ENCODE measurements at regions not wholly inside any gene's neighbourhood (a gene's known extent, or its start where the extent isn't known, plus 50 kb on each side); places are given as distances from the start of the nearest gene placed in this dataset.

DNA sequence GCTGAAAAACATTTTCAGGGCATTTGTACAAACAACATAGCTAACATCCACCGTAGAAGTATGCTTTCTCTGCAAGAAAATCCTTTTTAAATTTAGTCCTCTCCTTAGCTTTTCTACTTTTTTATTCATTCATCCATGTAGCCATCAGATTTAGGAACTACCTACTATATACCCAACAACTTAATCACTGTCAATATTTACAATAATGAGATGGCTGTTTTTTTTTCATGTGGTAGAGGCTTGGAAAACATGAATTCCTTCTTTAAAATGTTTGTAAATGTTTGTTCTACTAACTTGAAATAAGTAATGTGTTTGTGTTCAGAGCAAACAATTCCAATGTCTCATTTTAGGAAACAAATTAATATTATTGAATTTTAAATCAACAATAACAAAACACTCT lies 78.2 kb upstream of the CAV2 start:
- H3K9me3 Mint-ChIP-seq, result no peaks in the 10 kb centered on the region
- H3K4me3 Mint-ChIP-seq, result no peak overlapping the region
- H3F3A ChIP-seq (replicated peaks; ENCODE audit: low read depth), result no peaks in the 10 kb centered on the region
- no peaks in the 10 kb centered on the region for H3K36me3 Mint-ChIP-seq (ENCODE audit: low read depth)
- H3K79me2 ChIP-seq (replicated peaks; ENCODE audit: insufficient read depth), result no peaks in the 10 kb centered on the region
- H3K27me3 ChIP-seq (ENCODE audit: insufficient read depth), result no peaks in the 10 kb centered on the region
- H3K27ac Mint-ChIP-seq, result no peak overlapping the region
- peaks cover 4% of the 10 kb centered on the region for H3K27me3 Mint-ChIP-seq (ENCODE audit: insufficient read depth, low read depth, poor library complexity)
- no peaks in the 10 kb centered on the region for H3K9me2 ChIP-seq (ENCODE audit: insufficient read depth)
- peaks cover 18% of the 10 kb centered on the region; the same call in 2 of the 3 replicates for H3K4me1 Mint-ChIP-seq
- H2AFZ ChIP-seq, result no peak overlapping the region
- DNase-seq (ENCODE audit: low spot score) (no peak), ATAC-seq (no peak)
- peaks cover 23% of the 10 kb centered on the region for H3K4me1 ChIP-seq (ENCODE audit: insufficient read depth)
- H3K27ac ChIP-seq (ENCODE audit: low read depth), result no peak overlapping the region
- H4K20me1 ChIP-seq (replicated peaks; ENCODE audit: insufficient read depth), result no peaks in the 10 kb centered on the region
- H3K36me3 ChIP-seq (ENCODE audit: insufficient read depth), result no peaks in the 10 kb centered on the region
- TF ChIP-seq EZH2 (IDR thresholded peaks at IDR 0.05; ENCODE audit: low read depth, unreplicated experiment) (no peak), POLR2AphosphoS5 (IDR thresholded peaks at IDR 0.05; ENCODE audit: low read depth) (no peak), STAT1 (IDR thresholded peaks at IDR 0.05; ENCODE audit: unreplicated experiment) (no peak), NANOG (IDR thresholded peaks at IDR 0.05; ENCODE audit: borderline replicate concordance) (no peak), JUNB (IDR thresholded peaks at IDR 0.05; ENCODE audit: unreplicated experiment) (no peak), ZNF114 (CRISPR knock-in tag; IDR thresholded peaks at IDR 0.05) (no peak), CREB1 (CRISPR knock-in tag; IDR thresholded peaks at IDR 0.05; ENCODE audit: low read depth) (no peak), EZH2phosphoT487 (IDR thresholded peaks at IDR 0.05; ENCODE audit: unreplicated experiment) (no peak), ZNF331 (CRISPR knock-in tag; IDR thresholded peaks at IDR 0.05; ENCODE audit: low read depth) (no peak)
- TF ChIP-seq, protein P1, sequence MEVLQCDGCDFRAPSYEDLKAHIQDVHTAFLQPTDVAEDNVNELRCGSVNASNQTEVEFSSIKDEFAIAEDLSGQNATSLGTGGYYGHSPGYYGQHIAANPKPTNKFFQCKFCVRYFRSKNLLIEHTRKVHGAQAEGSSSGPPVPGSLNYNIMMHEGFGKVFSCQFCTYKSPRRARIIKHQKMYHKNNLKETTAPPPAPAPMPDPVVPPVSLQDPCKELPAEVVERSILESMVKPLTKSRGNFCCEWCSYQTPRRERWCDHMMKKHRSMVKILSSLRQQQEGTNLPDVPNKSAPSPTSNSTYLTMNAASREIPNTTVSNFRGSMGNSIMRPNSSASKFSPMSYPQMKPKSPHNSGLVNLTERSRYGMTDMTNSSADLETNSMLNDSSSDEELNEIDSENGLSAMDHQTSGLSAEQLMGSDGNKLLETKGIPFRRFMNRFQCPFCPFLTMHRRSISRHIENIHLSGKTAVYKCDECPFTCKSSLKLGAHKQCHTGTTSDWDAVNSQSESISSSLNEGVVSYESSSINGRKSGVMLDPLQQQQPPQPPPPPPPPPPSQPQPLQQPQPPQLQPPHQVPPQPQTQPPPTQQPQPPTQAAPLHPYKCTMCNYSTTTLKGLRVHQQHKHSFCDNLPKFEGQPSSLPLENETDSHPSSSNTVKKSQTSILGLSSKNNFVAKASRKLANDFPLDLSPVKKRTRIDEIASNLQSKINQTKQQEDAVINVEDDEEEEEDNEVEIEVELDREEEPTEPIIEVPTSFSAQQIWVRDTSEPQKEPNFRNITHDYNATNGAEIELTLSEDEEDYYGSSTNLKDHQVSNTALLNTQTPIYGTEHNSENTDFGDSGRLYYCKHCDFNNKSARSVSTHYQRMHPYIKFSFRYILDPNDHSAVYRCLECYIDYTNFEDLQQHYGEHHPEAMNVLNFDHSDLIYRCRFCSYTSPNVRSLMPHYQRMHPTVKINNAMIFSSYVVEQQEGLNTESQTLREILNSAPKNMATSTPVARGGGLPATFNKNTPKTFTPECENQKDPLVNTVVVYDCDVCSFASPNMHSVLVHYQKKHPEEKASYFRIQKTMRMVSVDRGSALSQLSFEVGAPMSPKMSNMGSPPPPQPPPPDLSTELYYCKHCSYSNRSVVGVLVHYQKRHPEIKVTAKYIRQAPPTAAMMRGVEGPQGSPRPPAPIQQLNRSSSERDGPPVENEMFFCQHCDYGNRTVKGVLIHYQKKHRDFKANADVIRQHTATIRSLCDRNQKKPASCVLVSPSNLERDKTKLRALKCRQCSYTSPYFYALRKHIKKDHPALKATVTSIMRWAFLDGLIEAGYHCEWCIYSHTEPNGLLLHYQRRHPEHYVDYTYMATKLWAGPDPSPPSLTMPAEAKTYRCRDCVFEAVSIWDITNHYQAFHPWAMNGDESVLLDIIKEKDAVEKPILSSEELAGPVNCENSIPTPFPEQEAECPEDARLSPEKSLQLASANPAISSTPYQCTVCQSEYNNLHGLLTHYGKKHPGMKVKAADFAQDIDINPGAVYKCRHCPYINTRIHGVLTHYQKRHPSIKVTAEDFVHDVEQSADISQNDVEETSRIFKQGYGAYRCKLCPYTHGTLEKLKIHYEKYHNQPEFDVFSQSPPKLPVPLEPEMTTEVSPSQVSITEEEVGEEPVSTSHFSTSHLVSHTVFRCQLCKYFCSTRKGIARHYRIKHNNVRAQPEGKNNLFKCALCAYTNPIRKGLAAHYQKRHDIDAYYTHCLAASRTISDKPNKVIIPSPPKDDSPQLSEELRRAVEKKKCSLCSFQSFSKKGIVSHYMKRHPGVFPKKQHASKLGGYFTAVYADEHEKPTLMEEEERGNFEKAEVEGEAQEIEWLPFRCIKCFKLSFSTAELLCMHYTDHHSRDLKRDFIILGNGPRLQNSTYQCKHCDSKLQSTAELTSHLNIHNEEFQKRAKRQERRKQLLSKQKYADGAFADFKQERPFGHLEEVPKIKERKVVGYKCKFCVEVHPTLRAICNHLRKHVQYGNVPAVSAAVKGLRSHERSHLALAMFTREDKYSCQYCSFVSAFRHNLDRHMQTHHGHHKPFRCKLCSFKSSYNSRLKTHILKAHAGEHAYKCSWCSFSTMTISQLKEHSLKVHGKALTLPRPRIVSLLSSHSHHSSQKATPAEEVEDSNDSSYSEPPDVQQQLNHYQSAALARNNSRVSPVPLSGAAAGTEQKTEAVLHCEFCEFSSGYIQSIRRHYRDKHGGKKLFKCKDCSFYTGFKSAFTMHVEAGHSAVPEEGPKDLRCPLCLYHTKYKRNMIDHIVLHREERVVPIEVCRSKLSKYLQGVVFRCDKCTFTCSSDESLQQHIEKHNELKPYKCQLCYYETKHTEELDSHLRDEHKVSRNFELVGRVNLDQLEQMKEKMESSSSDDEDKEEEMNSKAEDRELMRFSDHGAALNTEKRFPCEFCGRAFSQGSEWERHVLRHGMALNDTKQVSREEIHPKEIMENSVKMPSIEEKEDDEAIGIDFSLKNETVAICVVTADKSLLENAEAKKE (CRISPR knock-in tag; IDR thresholded peaks at IDR 0.05), result no peak
- TF ChIP-seq, protein P2, sequence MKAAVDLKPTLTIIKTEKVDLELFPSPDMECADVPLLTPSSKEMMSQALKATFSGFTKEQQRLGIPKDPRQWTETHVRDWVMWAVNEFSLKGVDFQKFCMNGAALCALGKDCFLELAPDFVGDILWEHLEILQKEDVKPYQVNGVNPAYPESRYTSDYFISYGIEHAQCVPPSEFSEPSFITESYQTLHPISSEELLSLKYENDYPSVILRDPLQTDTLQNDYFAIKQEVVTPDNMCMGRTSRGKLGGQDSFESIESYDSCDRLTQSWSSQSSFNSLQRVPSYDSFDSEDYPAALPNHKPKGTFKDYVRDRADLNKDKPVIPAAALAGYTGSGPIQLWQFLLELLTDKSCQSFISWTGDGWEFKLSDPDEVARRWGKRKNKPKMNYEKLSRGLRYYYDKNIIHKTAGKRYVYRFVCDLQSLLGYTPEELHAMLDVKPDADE (IDR thresholded peaks at IDR 0.05), result no peak
- TF ChIP-seq, protein P3, sequence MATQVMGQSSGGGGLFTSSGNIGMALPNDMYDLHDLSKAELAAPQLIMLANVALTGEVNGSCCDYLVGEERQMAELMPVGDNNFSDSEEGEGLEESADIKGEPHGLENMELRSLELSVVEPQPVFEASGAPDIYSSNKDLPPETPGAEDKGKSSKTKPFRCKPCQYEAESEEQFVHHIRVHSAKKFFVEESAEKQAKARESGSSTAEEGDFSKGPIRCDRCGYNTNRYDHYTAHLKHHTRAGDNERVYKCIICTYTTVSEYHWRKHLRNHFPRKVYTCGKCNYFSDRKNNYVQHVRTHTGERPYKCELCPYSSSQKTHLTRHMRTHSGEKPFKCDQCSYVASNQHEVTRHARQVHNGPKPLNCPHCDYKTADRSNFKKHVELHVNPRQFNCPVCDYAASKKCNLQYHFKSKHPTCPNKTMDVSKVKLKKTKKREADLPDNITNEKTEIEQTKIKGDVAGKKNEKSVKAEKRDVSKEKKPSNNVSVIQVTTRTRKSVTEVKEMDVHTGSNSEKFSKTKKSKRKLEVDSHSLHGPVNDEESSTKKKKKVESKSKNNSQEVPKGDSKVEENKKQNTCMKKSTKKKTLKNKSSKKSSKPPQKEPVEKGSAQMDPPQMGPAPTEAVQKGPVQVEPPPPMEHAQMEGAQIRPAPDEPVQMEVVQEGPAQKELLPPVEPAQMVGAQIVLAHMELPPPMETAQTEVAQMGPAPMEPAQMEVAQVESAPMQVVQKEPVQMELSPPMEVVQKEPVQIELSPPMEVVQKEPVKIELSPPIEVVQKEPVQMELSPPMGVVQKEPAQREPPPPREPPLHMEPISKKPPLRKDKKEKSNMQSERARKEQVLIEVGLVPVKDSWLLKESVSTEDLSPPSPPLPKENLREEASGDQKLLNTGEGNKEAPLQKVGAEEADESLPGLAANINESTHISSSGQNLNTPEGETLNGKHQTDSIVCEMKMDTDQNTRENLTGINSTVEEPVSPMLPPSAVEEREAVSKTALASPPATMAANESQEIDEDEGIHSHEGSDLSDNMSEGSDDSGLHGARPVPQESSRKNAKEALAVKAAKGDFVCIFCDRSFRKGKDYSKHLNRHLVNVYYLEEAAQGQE (IDR thresholded peaks at IDR 0.05; ENCODE audit: unreplicated experiment), result no peak
- no peak overlapping the region for H3K4me2 ChIP-seq
- no peak overlapping the region for H3K4me3 ChIP-seq

Data from GM23338 (cell line).